GM12873 (cell line): ENCODE measurements at regions not wholly inside any gene's neighbourhood (a gene's known extent, or its start where the extent isn't known, plus 50 kb on each side); places are given as distances from the start of the nearest gene placed in this dataset.

Source experiments
- CTCF ChIP-seq: IDR thresholded peaks from 2 replicates; pipeline ENCODE4 v1.5.1; 2012; ENCODE audit warnings: low read depth, mild to moderate bottlenecking, moderate library complexity, low read length, control low read depth; ENCODE audit not compliant: insufficient read depth; ENCODE audit errors: missing control alignments

- TF ChIP-seq CTCF: no peak
These were observed 186.2 kb upstream of the TANK start for GRCh38 chr2:160973991-160974390.

- no peak for TF ChIP-seq CTCF
These were observed 185.4 kb upstream of the TANK start for GRCh38 chr2:160974803-160975202.

GRCh38 chr2:160976797-160977196 lies 183.4 kb upstream of the TANK start:
- TF ChIP-seq CTCF: no peak

GRCh38 chr2:160977376-160977775 lies 182.9 kb upstream of the TANK start:
- TF ChIP-seq CTCF: no peak

GRCh38 chr2:160977854-160978253 lies 182.4 kb upstream of the TANK start:
- TF ChIP-seq CTCF: no peak

- no peak for TF ChIP-seq CTCF
These were observed 175.7 kb upstream of the TANK start for GRCh38 chr2:160984426-160985077.

- TF ChIP-seq CTCF: no peak
These were observed 170.4 kb upstream of the TANK start for GRCh38 chr2:160989778-160990177.
